ENCODE measurements at regions not wholly inside any gene's neighbourhood (a gene's known extent, or its start where the extent isn't known, plus 50 kb on each side); places are given as distances from the start of the nearest gene placed in this dataset.
A peak's percentile ranks its signal among the peaks of the same experiment; 100 is the strongest.

DNA sequence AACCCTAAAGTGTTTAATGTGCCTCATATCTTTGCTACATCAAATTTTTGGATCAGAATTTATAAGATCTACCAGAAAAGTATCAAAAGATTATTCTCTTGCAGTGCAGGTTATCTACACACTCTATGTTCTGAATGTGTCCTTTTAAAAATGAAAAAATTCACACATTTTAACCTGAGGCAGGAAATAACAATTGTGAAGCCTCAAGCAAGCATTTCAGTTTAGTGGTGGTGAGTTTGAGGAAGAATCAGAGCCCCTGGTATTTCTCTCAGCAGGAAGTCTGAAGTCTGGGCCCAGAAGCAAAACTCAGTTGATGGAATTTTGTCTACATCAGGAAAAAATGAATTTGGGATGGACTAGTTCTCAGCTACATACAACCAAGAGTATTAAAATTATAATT, 137.0 kb upstream of the PZP start:
- H3K36me3 Mint-ChIP-seq (ENCODE audit: low read depth): no peaks in the 10 kb centered on the region
- no peak overlapping the region for H3K4me3 Mint-ChIP-seq
- peak overlapping the region in 1 of 3 experiments; percentile 78 for H3K27ac Mint-ChIP-seq
- TF ChIP-seq, protein P1, sequence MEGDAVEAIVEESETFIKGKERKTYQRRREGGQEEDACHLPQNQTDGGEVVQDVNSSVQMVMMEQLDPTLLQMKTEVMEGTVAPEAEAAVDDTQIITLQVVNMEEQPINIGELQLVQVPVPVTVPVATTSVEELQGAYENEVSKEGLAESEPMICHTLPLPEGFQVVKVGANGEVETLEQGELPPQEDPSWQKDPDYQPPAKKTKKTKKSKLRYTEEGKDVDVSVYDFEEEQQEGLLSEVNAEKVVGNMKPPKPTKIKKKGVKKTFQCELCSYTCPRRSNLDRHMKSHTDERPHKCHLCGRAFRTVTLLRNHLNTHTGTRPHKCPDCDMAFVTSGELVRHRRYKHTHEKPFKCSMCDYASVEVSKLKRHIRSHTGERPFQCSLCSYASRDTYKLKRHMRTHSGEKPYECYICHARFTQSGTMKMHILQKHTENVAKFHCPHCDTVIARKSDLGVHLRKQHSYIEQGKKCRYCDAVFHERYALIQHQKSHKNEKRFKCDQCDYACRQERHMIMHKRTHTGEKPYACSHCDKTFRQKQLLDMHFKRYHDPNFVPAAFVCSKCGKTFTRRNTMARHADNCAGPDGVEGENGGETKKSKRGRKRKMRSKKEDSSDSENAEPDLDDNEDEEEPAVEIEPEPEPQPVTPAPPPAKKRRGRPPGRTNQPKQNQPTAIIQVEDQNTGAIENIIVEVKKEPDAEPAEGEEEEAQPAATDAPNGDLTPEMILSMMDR (IDR thresholded peaks at IDR 0.05; ENCODE audit: unreplicated experiment in 3 of 3): no peak
- no peaks in the 10 kb centered on the region for H3K9me3 Mint-ChIP-seq
- H3K4me1 Mint-ChIP-seq: peaks cover 68% of the 10 kb centered on the region
- H3K27me3 Mint-ChIP-seq (ENCODE audit: low read depth): no peaks in the 10 kb centered on the region

DNA sequence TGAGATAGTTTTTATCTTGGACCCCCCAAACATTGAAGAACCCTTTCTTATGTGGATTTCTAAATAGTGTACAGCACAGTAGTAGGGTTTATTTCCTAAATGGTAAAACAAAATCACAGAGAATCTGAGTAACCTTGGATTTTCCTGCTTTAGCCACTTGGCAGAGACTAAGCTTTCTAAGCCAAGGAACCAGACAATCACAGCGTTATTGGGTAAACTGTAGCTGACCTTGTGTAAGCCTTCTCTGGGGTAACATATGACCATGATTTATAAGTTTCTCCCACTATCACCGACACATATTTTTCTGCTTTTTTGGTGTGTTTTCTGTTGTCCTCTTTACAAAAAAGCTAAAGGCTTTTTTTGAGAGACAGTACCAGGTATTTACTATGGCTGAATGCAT, 136.3 kb upstream of the PZP start:
- Mint-ChIP-seq H3K27ac (peak overlapping the region; percentile 47 to 78 (median 50)), H3K27me3 (ENCODE audit: low read depth) (no peaks in the 10 kb centered on the region)

DNA sequence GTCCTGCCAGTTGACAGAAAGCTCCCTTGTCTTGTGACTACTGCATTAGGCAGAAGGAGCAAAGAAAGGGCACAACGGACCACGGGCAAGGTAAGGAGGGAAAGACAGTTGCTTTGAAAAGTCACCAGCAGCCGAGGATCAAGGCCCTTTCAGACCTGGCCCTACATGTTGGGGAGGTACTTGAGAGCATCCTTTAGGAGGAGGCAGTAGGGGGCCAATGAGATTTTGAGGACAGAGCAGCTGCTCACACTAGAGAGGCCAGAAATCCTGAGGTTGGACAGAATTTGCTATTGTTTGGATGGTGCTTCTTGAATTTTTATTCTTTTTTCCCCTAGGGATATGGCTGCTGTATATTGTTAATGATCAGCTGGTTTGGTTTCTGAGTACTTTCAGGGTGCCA, 135.5 kb upstream of the PZP start:
- TF ChIP-seq, protein P1 (IDR thresholded peaks at IDR 0.05; ENCODE audit: unreplicated experiment in 3 of 3): no peak
- Mint-ChIP-seq H3K36me3 (ENCODE audit: low read depth) (no peaks in the 10 kb centered on the region), H3K9me3 (no peaks in the 10 kb centered on the region), H3K27me3 (ENCODE audit: low read depth) (no peaks in the 10 kb centered on the region), H3K27ac (peak overlapping the region; percentile 47 to 78 (median 50)), H3K4me3 (no peak overlapping the region), H3K4me1 (peaks cover 82% of the 10 kb centered on the region)

More for the DNA sequence above, 136.3 kb upstream of the PZP start:
- TF ChIP-seq, protein P1 (IDR thresholded peaks at IDR 0.05; ENCODE audit: unreplicated experiment in 3 of 3): no peak
- peaks cover 74% of the 10 kb centered on the region for H3K4me1 Mint-ChIP-seq
- no peaks in the 10 kb centered on the region for H3K9me3 Mint-ChIP-seq
- H3K4me3 Mint-ChIP-seq: no peak overlapping the region
- H3K36me3 Mint-ChIP-seq (ENCODE audit: low read depth): no peaks in the 10 kb centered on the region

DNA sequence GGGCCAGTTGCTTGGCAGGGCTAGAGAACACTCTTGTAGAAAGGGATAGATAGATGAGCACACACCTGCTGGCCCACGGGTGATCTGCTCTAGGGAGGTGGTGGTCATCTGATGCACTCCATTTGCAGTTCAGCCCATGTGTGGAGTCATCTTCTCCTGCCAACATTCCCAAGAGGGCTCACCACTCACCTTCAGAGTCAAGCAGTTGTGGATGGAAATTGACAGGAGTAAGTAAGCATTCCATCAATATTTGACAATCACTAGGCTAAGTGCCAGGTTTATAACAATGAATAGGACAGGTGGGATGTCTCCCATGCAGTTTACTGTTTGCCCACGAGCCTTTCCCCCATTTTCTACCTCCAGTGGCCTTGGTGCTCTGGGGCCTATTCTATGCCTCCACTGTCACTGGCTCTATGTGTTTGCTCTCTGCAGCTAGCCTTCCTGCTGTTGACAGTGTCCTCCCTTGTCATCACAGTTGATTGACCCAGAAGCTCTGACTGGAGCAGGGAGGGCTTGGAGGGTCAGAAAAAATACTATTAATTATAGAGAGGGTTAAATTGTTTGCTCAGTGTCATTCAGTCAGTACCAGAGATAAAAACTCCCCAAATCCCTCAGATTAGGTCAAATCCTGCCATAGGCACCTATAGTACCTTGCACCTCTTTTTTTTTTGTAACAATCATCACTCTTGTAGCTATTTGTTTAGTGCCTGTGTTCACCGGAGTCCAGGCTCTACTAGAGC, 134.6 kb upstream of the PZP start:
- TF ChIP-seq, protein P1 (IDR thresholded peaks at IDR 0.05; ENCODE audit: unreplicated experiment in 3 of 3): no peak
- Mint-ChIP-seq H3K36me3 (ENCODE audit: low read depth) (no peaks in the 10 kb centered on the region), H3K27ac (peak overlapping the region; percentile 29 to 78 (median 54)), H3K9me3 (no peaks in the 10 kb centered on the region), H3K27me3 (ENCODE audit: low read depth) (peaks cover 6% of the 10 kb centered on the region), H3K4me3 (no peak overlapping the region), H3K4me1 (peaks cover 82% of the 10 kb centered on the region)

DNA sequence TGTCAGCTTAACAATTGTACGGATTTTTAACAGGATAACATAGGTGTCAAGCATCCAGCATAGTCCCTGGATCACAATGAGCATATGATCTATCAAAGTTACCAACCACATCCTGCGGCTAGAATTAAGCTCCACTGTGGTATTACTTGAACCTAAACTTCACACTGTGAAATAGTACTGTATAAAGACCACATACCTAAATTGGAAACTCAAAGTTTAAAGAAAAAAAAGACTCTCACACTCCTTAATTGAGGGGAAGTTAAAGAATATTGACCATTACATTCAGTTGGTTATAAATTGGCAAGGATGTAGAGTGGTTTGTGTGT, 133.0 kb upstream of the PZP start:
- Mint-ChIP-seq H3K27me3 (ENCODE audit: low read depth) (peaks cover 6% of the 10 kb centered on the region), H3K4me3 (no peak overlapping the region), H3K9me3 (peaks cover 8% of the 10 kb centered on the region), H3K4me1 (peaks cover 73% of the 10 kb centered on the region), H3K36me3 (ENCODE audit: low read depth) (peaks cover 6% of the 10 kb centered on the region), H3K27ac (peak overlapping the region; percentile 92 to 95 (median 92))
- TF ChIP-seq, protein P1 (IDR thresholded peaks at IDR 0.05; ENCODE audit: unreplicated experiment in 3 of 3): no peak
